ENCODE measurements at regions not wholly inside any gene's neighbourhood (a gene's known extent, or its start where the extent isn't known, plus 50 kb on each side); places are given as distances from the start of the nearest gene placed in this dataset.
"Not testable (repeated sequence)": the region's sequence is repeated elsewhere in the genome, so short reads cannot be mapped to it uniquely, and the experiment has no call there.

- Histone ChIP-seq H2BK15ac (ENCODE audit: low read depth, low read length) (no peak overlapping the region), H2AK9ac (replicated peaks; ENCODE audit: low read depth, low read length, poor library complexity) (no peak overlapping the region), H3K4me2 (ENCODE audit: low read depth, low read length) (no peak overlapping the region), H4K91ac (ENCODE audit: insufficient read depth, low read depth, low read length) (no peak overlapping the region), H3K14ac (replicated peaks; ENCODE audit: low read depth, low read length) (no peak overlapping the region), H2BK120ac (ENCODE audit: low read depth, low read length) (no peak overlapping the region), H2AK5ac (ENCODE audit: low read depth, low read length) (no peak overlapping the region), H4K5ac (ENCODE audit: low read depth, low read length) (no peak overlapping the region), H2BK5ac (ENCODE audit: low read depth, low read length, poor library complexity, severe bottlenecking) (no peak overlapping the region), H4K8ac (ENCODE audit: low read depth in 2 of 2, low read length in 2 of 2) (no peak overlapping the region), H3K4me3 (ENCODE audit: insufficient read depth, low read depth, low read length) (no peak overlapping the region), H2BK20ac (ENCODE audit: low read depth, low read length) (no peak overlapping the region), H3K23ac (ENCODE audit: low read depth, low read length) (no peak overlapping the region), H4K20me1 (ENCODE audit: insufficient read depth, low read length) (no peaks in the 10 kb centered on the region), H3K4me1 (ENCODE audit: control insufficient read depth, insufficient read depth, low read length) (no peaks in the 10 kb centered on the region), H3K4ac (ENCODE audit: low read depth, low read length) (no peak overlapping the region), H3K27me3 (ENCODE audit: control insufficient read depth, insufficient read depth, low read length) (no peaks in the 10 kb centered on the region), H3K56ac (ENCODE audit: extremely low read depth, insufficient read depth, low read length) (no peak overlapping the region), H2AFZ (replicated peaks; ENCODE audit: low read length, poor library complexity) (no peak overlapping the region), H3K27ac (ENCODE audit: insufficient read depth, low read length) (no peak overlapping the region), H3K36me3 (ENCODE audit: control insufficient read depth, insufficient read depth, low read length) (no peaks in the 10 kb centered on the region), H3K9ac (ENCODE audit: low read depth, low read length) (no peak overlapping the region), H3K18ac (ENCODE audit: low read depth, low read length) (no peak overlapping the region), H3K9me1 (ENCODE audit: insufficient read depth, low read length) (no peaks in the 10 kb centered on the region), H3K9me3 (ENCODE audit: control insufficient read depth, insufficient read depth, low read length) (no peaks in the 10 kb centered on the region), H3K79me1 (ENCODE audit: low read depth in 1 of 2, low read length in 2 of 2) (no peaks in the 10 kb centered on the region)
- DNase-seq = no peak
- no peak for ATAC-seq (ENCODE audit: low read depth)
- TF ChIP-seq MAFK (IDR thresholded peaks at IDR 0.05; ENCODE audit: low read depth, low read length) (no peak), NFE2L2 (IDR thresholded peaks at IDR 0.05; ENCODE audit: low read depth, low read length) (no peak), MXI1 (IDR thresholded peaks at IDR 0.05; ENCODE audit: borderline replicate concordance, low read depth, low read length) (no peak), FOS (IDR thresholded peaks at IDR 0.05; ENCODE audit: low read depth, low read length) (no peak), MAZ (IDR thresholded peaks at IDR 0.05; ENCODE audit: borderline replicate concordance, low read depth, low read length) (no peak), CEBPB (IDR thresholded peaks at IDR 0.05; ENCODE audit: low read depth, low read length) (no peak)
- TF ChIP-seq, protein P1, sequence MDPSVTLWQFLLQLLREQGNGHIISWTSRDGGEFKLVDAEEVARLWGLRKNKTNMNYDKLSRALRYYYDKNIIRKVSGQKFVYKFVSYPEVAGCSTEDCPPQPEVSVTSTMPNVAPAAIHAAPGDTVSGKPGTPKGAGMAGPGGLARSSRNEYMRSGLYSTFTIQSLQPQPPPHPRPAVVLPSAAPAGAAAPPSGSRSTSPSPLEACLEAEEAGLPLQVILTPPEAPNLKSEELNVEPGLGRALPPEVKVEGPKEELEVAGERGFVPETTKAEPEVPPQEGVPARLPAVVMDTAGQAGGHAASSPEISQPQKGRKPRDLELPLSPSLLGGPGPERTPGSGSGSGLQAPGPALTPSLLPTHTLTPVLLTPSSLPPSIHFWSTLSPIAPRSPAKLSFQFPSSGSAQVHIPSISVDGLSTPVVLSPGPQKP (IDR thresholded peaks at IDR 0.05; ENCODE audit: borderline replicate concordance, low read depth, low read length) = no peak
- in situ Hi-C loops (cut with MboI; ENCODE audit: low sequenced_read_pairs) = no loop called here
- dilution Hi-C loops (cut with HindIII; ENCODE audit: low sequenced_read_pairs, unreplicated experiment) = no loop called here
- no TSS peak for BruUV-seq (replicated peaks)
- ChIA-PET POLR2A (ENCODE audit: unreplicated experiment) (no interaction called here), CTCF (no interaction called here)
- intact Hi-C loops (cut with micrococcal nuclease) = no loop called here
Measured at GRCh38 chr1:215426101-215426500, 141.0 kb upstream of the KCTD3 start.

DNA sequence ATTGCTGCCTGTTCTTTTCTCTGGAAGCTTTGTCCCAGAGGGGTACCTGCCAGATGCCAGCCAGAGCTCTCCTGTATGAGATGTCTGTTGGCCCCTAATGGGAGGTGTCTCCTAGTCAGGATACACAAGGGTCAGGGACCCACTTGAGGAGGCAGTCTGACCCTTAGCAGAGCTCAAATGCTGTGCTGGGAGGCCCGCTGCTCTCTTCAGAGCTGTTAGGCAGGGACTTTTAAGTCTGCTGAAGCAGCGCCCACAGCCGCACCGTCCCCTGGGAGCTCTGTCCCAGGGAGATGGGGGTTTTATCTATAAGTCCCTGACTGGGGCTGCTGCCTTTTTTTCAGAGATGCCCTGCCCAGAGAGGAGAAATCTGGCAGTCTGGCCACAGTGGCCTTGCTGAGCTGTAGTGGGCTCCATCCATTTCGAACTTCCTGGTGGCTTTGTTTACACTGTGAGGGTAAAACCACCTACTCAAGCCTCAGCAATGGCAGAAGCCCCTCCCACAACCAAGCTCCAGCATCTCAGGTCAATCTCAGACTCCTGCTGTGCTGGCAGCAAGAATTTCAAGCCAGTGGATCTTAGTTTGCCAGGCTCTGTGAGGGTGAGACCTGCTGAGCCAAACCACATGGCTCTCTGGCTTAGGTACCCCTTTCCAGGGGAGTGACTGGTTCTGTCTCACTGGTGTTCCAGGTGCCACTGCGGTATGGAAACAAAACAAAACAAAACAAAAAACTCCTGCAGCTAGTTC lies 134.4 kb upstream of the KCTD3 start:
- H3K36me3 ChIP-seq (ENCODE audit: control insufficient read depth, insufficient read depth, low read length); POLR2A ChIA-PET (ENCODE audit: unreplicated experiment); H3K79me1 ChIP-seq (ENCODE audit: low read depth in 1 of 2, low read length in 2 of 2); H3K27ac ChIP-seq (ENCODE audit: insufficient read depth, low read length); BruUV-seq (replicated peaks); H2BK5ac ChIP-seq (ENCODE audit: low read depth, low read length, poor library complexity, severe bottlenecking); H3K18ac ChIP-seq (ENCODE audit: low read depth, low read length); DNase-seq; ATAC-seq (ENCODE audit: low read depth); H2AK9ac ChIP-seq (replicated peaks; ENCODE audit: low read depth, low read length, poor library complexity); H3K23ac ChIP-seq (ENCODE audit: low read depth, low read length); H3K4me1 ChIP-seq (ENCODE audit: control insufficient read depth, insufficient read depth, low read length); H3K9me1 ChIP-seq (ENCODE audit: insufficient read depth, low read length); H4K20me1 ChIP-seq (ENCODE audit: insufficient read depth, low read length); intact Hi-C loops (cut with micrococcal nuclease); H2AK5ac ChIP-seq (ENCODE audit: low read depth, low read length); CTCF ChIA-PET; H3K9ac ChIP-seq (ENCODE audit: low read depth, low read length); H3K4ac ChIP-seq (ENCODE audit: low read depth, low read length); H2BK120ac ChIP-seq (ENCODE audit: low read depth, low read length); H2BK15ac ChIP-seq (ENCODE audit: low read depth, low read length); H2AFZ ChIP-seq (replicated peaks; ENCODE audit: low read length, poor library complexity); H2BK20ac ChIP-seq (ENCODE audit: low read depth, low read length); dilution Hi-C loops (cut with HindIII; ENCODE audit: low sequenced_read_pairs, unreplicated experiment); in situ Hi-C loops (cut with MboI; ENCODE audit: low sequenced_read_pairs); H3K4me3 ChIP-seq (ENCODE audit: insufficient read depth, low read depth, low read length); H4K8ac ChIP-seq (ENCODE audit: low read depth in 2 of 2, low read length in 2 of 2); H3K14ac ChIP-seq (replicated peaks; ENCODE audit: low read depth, low read length); H3K4me2 ChIP-seq (ENCODE audit: low read depth, low read length); H3K27me3 ChIP-seq (ENCODE audit: control insufficient read depth, insufficient read depth, low read length); H3K9me3 ChIP-seq (ENCODE audit: control insufficient read depth, insufficient read depth, low read length); H4K91ac ChIP-seq (ENCODE audit: insufficient read depth, low read depth, low read length); H4K5ac ChIP-seq (ENCODE audit: low read depth, low read length); H3K56ac ChIP-seq (ENCODE audit: extremely low read depth, insufficient read depth, low read length): not testable (repeated sequence)
- WGBS, 2 experiments (ENCODE audit: extremely low coverage in 2 of 2, insufficient read length in 1 of 2) = 100% methylated on average over 2 of the region's 6 CpGs; no CpG with 5 or more reads in 1 of the 2 experiments

Measured in IMR-90 (cell line).